Activated B cell treated with CpG ODN at 0.5 μM for 24 hours (primary cell): ENCODE measurements at regions not wholly inside any gene's neighbourhood (a gene's known extent, or its start where the extent isn't known, plus 50 kb on each side); places are given as distances from the start of the nearest gene placed in this dataset.
"Not testable (repeated sequence)": the region's sequence is repeated elsewhere in the genome, so short reads cannot be mapped to it uniquely, and the experiment has no call there.

Experiments
- ATAC-seq: fragments of 200-7000 bp; cut with Tn5 transposase; one replicate; pipeline ENCODE4 v1.10.0; 2021; ENCODE audit warnings: low read depth, mild to moderate bottlenecking, moderate library complexity
- CTCF ChIA-PET: fragments of 350-600 bp; sonication (Branson Sonifier 250); formaldehyde crosslinking; loops from one replicate; lab custom pipeline; 2021; ENCODE audit warnings: antibody characterized with exemption; lab: Charles Lee
- POLR2A ChIA-PET: fragments of 350-600 bp; sonication (Branson Sonifier 250); formaldehyde crosslinking; loops from one replicate; lab custom pipeline; 2021; ENCODE audit warnings: antibody characterized with exemption; lab: Charles Lee
- DNase-seq: peaks from one replicate; pipeline ENCODE4 v3.0.0; 2022
- H3K27ac Mint-ChIP-seq: one replicate; pipeline ENCODE4 v1.8.0; 2020; ENCODE audit warnings: mixed read lengths
- H3K27me3 Mint-ChIP-seq: one replicate; pipeline ENCODE4 v1.8.0; 2021; ENCODE audit warnings: mixed read lengths
- H3K36me3 Mint-ChIP-seq: one replicate; pipeline ENCODE4 v1.8.0; 2021; ENCODE audit warnings: low read depth, mixed read lengths
- H3K4me1 Mint-ChIP-seq: one replicate; pipeline ENCODE4 v1.8.0; 2021; ENCODE audit warnings: mixed read lengths
- H3K4me3 Mint-ChIP-seq: one replicate; pipeline ENCODE4 v1.8.0; 2020; ENCODE audit warnings: mild to moderate bottlenecking, mixed read lengths
- H3K9me3 Mint-ChIP-seq: one replicate; pipeline ENCODE4 v1.8.0; 2020; ENCODE audit warnings: mixed read lengths
- intact Hi-C: fragments of 100-400 bp; cut with micrococcal nuclease; formaldehyde crosslinking; loops from one replicate; pipeline ENCODE4 v1.15.1; 2024
- TF ChIP-seq, protein P1 (sequence below): fragments of 200-600 bp; IDR thresholded peaks from one replicate; pipeline ENCODE4 v1.8.0; 2022; ENCODE audit warnings: antibody characterized with exemption, mild to moderate bottlenecking

DNA sequence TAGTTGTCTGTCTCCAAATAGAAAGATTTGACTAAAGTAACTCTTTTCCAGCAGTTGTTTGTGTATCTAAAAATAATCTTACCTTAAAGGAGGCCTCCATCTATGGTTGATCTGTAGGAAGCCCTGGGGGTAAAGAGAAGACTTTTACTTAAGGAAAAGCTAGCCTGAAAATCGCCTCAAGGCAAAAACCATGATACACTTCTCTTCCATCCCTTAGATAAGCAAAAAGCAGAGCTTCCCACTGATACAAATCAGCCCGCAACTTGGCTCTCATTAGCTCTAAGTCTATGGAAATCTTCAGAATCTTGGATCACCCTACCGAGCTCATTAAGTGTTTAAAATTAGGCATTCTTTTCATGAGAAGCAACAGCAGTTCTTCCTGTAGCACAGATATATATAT lies 576.9 kb upstream of the PTBP2 start:
- TF ChIP-seq, protein P1, sequence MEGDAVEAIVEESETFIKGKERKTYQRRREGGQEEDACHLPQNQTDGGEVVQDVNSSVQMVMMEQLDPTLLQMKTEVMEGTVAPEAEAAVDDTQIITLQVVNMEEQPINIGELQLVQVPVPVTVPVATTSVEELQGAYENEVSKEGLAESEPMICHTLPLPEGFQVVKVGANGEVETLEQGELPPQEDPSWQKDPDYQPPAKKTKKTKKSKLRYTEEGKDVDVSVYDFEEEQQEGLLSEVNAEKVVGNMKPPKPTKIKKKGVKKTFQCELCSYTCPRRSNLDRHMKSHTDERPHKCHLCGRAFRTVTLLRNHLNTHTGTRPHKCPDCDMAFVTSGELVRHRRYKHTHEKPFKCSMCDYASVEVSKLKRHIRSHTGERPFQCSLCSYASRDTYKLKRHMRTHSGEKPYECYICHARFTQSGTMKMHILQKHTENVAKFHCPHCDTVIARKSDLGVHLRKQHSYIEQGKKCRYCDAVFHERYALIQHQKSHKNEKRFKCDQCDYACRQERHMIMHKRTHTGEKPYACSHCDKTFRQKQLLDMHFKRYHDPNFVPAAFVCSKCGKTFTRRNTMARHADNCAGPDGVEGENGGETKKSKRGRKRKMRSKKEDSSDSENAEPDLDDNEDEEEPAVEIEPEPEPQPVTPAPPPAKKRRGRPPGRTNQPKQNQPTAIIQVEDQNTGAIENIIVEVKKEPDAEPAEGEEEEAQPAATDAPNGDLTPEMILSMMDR: no peak
- DNase-seq: no peak
- no peaks in the 10 kb centered on the region for H3K9me3 Mint-ChIP-seq
- ChIA-PET POLR2A (no interaction called here), CTCF (no interaction called here)
- no peak overlapping the region for H3K27ac Mint-ChIP-seq
- no peak for ATAC-seq
- no peaks in the 10 kb centered on the region for H3K27me3 Mint-ChIP-seq
- H3K4me1 Mint-ChIP-seq: no peaks in the 10 kb centered on the region
- intact Hi-C loops: no loop called here
- H3K4me3 Mint-ChIP-seq: no peak overlapping the region
- no peaks in the 10 kb centered on the region for H3K36me3 Mint-ChIP-seq

DNA sequence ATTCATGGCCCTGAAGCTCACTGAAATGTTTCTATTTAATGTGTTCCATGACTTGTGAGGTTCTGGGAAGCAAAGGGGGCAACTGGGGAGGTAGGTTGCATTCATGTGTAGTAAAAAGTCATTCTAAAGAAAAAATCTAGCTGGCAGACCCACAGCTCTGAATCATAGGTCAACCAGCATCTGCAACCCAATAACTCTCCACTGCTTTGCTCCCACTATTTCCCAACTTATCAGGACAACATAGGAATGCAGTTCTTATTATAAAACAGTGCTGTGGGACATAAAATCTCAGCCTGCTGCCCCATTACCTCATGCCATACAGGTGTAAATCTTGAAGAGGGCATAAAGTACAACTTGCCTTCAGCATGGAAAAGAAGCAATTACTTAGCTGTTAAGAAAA lies 576.1 kb upstream of the PTBP2 start:
- ChIA-PET CTCF (no interaction called here), POLR2A (no interaction called here)
- ATAC-seq (no peak), DNase-seq (no peak)
- intact Hi-C loops: no loop called here
- Mint-ChIP-seq H3K4me1 (no peaks in the 10 kb centered on the region), H3K9me3 (no peaks in the 10 kb centered on the region), H3K27me3 (no peaks in the 10 kb centered on the region), H3K4me3 (no peak overlapping the region), H3K36me3 (no peaks in the 10 kb centered on the region), H3K27ac (no peak overlapping the region)
- TF ChIP-seq, protein P1: no peak

DNA sequence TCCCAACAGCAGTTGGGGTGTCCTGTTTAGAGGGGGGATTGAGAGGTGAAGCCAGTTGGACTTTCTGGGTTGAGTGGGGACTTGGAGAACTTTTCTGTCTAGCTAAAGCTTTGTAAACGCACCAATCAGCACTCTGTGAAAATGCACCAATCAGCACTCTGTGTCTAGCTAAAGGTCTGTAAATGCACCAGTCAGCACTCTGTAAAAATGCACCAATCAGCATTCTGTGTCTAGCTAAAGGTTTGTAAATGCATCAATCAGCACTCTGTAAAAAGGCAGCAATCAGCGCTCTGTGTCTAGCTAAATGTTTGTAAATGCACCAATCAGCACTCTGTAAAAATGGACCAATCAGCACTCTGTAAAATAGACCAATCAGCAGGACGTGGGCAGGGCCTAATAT lies 568.6 kb upstream of the PTBP2 start:
- POLR2A ChIA-PET, H3K4me3 Mint-ChIP-seq, DNase-seq, H3K4me1 Mint-ChIP-seq, H3K27me3 Mint-ChIP-seq, CTCF ChIA-PET, intact Hi-C loops, H3K36me3 Mint-ChIP-seq, ATAC-seq, H3K27ac Mint-ChIP-seq: not testable (repeated sequence)
- peaks cover 17% of the 10 kb centered on the region for H3K9me3 Mint-ChIP-seq

DNA sequence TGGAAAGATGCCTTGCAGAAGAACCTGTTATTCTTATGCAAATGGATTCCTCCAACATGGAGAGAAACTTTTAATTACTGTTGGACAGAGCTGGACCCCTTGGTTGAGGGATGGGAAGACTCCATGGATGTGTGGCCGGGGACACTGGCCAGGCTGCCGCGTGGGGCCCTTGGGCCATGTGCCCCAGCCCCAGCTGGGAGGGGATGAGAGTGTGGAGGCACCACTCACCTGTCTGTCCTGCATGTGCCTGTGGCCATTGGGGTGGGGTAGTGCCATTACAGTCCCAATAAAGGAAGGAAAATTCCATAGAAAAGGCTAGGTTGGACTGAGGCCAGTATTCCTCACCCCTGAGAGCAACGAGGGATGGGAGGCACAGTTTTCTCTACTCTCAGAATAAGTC lies 564.5 kb upstream of the PTBP2 start:
- H3K36me3 Mint-ChIP-seq: no peaks in the 10 kb centered on the region
- H3K27ac Mint-ChIP-seq: no peak overlapping the region
- TF ChIP-seq, protein P1: no peak
- peaks cover 17% of the 10 kb centered on the region for H3K9me3 Mint-ChIP-seq
- CTCF ChIA-PET: no interaction called here
- H3K4me3 Mint-ChIP-seq: no peak overlapping the region
- DNase-seq: no peak
- no peaks in the 10 kb centered on the region for H3K4me1 Mint-ChIP-seq
- POLR2A ChIA-PET: no interaction called here
- H3K27me3 Mint-ChIP-seq: no peaks in the 10 kb centered on the region
- intact Hi-C loops: no loop called here
- ATAC-seq: no peak

DNA sequence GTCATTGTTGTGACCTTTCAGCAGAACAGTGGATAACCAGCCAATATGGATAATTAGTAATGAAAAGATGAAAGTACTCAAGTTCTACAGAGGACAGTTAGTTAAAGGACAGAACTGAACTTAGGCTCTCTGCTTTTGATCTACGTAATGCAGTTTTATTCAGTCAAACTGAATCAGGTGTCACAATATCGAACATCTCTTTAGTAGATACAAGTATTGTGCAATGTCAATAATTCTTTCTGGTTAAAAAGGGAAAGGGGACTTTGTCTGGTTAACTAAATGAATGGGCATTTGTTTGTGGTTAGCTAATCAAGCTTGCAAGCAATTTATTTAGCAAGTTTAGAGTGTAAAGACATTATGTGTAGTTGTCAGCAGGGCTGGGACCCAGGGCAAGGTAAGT lies 562.2 kb upstream of the PTBP2 start:
- H3K9me3 Mint-ChIP-seq: peaks cover 18% of the 10 kb centered on the region
- no peaks in the 10 kb centered on the region for H3K36me3 Mint-ChIP-seq

DNA sequence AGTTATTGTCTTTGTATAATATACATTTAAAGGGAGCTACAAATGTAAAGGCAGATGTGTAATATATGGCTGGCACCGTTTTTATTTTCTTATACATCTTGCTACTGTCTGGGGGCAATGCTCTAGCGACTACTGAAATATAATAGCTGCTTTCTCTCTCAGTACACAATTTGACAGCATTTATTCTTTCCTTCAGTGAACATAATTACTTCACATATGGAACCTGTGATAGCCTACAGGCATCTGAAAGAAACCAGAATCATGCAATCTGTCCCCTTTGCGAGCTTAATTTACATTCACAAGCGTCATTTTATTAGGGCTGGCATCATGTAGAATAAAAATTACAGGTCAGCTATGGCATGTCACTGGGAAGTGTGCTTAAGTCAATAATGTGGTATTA lies 557.5 kb upstream of the PTBP2 start:
- Mint-ChIP-seq H3K4me3 (no peak overlapping the region), H3K27ac (no peak overlapping the region), H3K36me3 (no peaks in the 10 kb centered on the region), H3K4me1 (no peaks in the 10 kb centered on the region), H3K9me3 (peaks cover 5% of the 10 kb centered on the region), H3K27me3 (no peaks in the 10 kb centered on the region)
- ChIA-PET CTCF (no interaction called here), POLR2A (no interaction called here)
- DNase-seq (no peak), ATAC-seq (no peak)
- intact Hi-C loops: no loop called here
- TF ChIP-seq, protein P1: no peak

More for the DNA sequence above, 562.2 kb upstream of the PTBP2 start:
- ATAC-seq (no peak), DNase-seq (no peak)
- H3K4me3 Mint-ChIP-seq: no peak overlapping the region
- ChIA-PET POLR2A (no interaction called here), CTCF (no interaction called here)
- no peaks in the 10 kb centered on the region for H3K27me3 Mint-ChIP-seq
- intact Hi-C loops: no loop called here
- no peaks in the 10 kb centered on the region for H3K4me1 Mint-ChIP-seq
- no peak overlapping the region for H3K27ac Mint-ChIP-seq
- TF ChIP-seq, protein P1: no peak
